ENCODE measurements at regions not wholly inside any gene's neighbourhood (a gene's known extent, or its start where the extent isn't known, plus 50 kb on each side); places are given as distances from the start of the nearest gene placed in this dataset.
A peak's percentile ranks its signal among the peaks of the same experiment; 100 is the strongest.

DNA sequence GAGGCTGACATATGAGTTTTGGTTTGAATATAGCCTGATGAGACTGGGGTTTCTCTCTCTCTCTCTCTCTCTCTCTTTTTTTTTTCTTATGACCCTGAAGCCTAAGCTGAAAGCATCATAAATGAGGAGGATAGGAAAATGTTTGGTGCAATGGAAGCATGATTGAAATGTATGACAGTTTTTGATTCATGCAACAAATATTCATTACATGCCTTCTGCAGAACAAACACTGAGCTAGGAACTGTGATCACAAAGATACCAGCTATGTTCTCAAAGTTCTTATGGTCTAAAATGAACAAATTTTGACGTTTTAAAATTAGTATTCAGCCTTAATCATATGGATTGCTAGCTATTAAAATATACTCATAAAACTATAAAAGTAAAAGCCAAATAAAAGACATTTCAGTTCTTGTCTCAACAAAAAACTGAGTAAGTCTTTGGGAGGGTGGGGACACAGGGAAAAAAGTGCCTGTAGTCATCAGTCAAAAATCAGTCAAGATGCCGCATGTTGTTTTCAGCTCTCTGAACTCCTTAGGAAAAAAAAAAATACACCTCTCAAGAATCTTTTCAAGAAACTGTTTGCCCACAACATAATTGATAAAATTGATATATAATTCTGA, 57.2 kb downstream of the NKX6-1 start:
- DNase-seq (ENCODE audit: low read depth): no peak

- DNase-seq (ENCODE audit: low read depth): no peak
Measured at GRCh38 chr4:84439996-84440395, 59.1 kb downstream of the NKX6-1 start.

DNA sequence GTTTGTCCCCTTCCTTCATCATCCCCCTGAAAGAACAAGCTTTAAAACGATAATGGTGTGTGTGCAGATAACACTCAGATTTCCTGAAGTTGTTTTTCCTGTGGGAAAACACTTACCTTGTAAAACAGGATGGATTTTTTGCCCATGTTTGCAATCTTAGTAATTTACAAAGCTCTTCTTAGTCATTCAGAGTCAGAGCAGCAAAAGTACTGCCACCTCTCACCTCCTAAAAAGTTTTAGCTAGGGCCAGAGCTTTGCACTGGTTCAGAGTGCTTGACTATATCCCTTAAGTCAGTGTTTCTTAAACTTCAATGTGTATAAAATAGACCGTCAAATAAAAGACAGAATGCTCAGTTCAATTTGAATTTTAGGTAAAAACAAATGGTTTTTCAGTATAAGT, 62.3 kb downstream of the NKX6-1 start:
- no peak for DNase-seq (ENCODE audit: low read depth)

GRCh38 chr4:84434344-84434743, 64.7 kb downstream of the NKX6-1 start:
- DNase-seq (ENCODE audit: low read depth): no peak

DNA sequence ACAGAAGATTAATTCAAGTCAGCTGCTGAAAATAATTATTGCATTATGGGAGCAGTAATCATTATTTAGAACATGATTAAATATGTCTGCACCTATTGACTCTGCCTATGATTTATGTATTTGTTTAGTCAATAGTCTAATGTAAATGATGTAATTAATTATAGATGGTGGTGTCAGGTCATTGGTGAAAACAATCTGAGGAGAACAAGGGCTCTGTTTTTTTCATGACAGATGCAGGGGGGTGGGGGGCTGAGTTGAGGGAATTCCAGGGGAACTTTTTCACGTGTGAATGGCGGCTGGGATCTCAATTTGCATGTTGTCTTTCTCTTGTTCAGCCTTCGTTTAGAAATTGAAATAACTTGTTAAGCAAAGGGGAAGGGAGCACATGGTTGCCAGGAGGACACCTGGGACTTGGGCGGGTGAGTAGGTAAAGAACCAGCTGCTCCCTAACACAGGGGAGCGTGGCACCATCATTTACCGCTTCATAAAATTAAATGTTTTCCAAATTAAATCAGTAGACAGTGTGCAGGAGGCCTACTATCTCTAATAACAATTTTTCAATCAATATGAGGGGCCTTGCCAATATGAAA, 65.4 kb downstream of the NKX6-1 start:
- no peak for DNase-seq (ENCODE audit: low read depth)

- no peak for DNase-seq (ENCODE audit: low read depth)
Measured at GRCh38 chr4:84432713-84433112, 66.4 kb downstream of the NKX6-1 start.

GRCh38 chr4:84420608-84421007, 78.5 kb downstream of the NKX6-1 start:
- DNase-seq (ENCODE audit: low read depth): no peak

- DNase-seq (ENCODE audit: low read depth): no peak
Measured at GRCh38 chr4:84419201-84419600, 79.9 kb downstream of the NKX6-1 start.

- no peak for DNase-seq (ENCODE audit: low read depth)
Measured at GRCh38 chr4:84417997-84418709, 80.9 kb downstream of the NKX6-1 start.

GRCh38 chr4:84413976-84414375, 85.1 kb downstream of the NKX6-1 start:
- DNase-seq (ENCODE audit: low read depth): no peak

DNA sequence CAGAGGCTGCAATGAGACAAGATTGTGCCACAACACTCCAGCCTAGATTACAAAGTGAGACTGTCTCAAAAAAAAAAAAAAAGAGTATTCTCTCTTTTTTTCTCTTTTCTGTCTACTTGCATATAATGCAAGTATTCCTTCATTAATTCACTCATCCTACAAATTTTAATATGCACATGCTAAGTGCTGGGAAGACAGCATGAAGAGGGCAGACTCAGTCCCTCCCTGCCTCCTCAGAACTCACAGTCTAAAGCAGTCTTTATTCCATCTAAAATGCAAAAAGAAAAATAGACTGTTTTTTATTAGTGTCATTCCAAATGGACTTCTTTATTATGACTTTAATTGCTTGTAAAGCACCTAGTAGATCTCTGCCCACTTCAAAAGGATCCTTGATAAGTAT, 85.6 kb downstream of the NKX6-1 start:
- no peak for DNase-seq (ENCODE audit: low read depth)

DNA sequence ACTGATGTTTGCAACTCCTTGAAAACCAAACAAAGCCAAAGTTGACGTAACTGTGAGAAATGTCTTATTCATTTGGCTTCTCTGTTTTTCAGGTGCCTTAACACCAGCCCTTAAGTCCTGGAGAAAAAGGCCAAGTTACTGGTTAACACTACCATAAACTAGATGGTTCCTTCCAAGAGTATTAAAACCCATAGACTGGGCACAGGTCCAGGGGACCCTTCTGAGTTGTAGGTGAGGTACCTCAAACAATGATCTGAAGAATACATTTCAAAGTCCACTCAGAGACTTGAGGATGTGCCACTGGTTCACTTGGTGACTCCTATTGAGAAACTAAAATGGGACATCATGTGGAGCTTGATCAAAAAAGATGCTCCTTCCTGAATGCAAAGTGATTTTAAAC, 87.0 kb downstream of the NKX6-1 start:
- no peak for DNase-seq (ENCODE audit: low read depth)

DNA sequence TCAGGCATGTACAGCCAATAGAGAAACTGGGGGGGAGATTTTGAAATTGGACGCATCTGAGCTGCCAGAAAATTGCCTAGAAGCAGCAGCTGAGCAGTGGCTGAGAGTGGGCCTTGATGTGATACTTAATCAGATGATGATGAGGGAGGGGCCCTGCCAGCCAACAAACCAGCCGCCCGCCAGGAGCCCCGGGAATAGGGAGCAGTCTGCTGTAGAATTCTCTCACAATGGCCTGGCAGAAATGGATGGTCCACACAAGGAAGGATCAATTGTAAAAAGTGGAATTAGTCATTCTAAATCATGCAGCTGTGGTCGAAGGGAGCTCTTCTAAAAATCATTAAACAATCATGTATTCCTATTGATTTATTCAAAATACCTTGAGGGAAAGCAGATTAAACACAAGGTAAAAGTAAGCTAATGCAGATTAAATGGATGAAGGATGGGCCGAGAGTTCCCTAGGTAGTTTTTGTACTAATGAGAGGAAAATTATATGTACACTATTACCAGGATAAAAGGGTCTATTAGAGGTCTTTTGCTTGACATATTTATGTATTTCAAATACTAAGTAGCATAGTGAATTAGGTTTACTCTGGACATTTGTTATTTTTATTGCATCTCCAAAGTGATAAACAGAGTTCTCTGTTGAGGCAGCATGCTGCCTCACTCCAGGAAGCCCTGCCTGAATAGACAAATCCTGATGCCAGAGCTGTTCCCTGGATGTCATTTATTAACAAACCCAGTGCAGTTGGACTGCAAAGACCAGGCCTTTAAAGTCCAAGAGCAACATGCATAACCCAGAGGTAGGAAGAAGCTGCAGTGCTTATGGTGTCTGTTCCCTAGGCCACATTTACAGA, 91.3 kb downstream of the NKX6-1 start:
- no peak for DNase-seq (ENCODE audit: low read depth)

DNA sequence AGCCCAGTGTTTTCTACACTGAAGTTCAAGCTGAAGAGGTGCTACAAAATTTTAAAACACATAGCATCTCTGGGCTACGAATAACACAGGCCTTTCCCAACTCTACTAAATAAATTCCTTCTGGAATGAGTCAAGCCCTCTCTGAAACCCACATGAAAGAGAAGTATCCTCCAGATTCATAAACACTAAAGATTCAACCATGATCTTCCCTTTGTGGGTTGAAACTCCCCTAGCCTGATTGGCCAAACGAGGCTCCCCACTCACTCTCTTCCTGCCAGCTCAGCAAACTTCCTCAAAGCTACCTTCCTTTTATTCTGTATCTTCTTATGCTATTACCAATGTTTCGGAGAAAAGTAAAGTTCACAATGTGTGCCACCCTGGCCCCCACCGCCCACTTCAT, 95.4 kb downstream of the NKX6-1 start:
- DNase-seq (ENCODE audit: low read depth): peak; percentile 48

GRCh38 chr4:84401701-84402306, 97.3 kb downstream of the NKX6-1 start:
- peak; percentile 5 for DNase-seq (ENCODE audit: low read depth)

- DNase-seq (ENCODE audit: low read depth): no peak
Measured at GRCh38 chr4:84394386-84394785, 104.7 kb downstream of the NKX6-1 start.

DNA sequence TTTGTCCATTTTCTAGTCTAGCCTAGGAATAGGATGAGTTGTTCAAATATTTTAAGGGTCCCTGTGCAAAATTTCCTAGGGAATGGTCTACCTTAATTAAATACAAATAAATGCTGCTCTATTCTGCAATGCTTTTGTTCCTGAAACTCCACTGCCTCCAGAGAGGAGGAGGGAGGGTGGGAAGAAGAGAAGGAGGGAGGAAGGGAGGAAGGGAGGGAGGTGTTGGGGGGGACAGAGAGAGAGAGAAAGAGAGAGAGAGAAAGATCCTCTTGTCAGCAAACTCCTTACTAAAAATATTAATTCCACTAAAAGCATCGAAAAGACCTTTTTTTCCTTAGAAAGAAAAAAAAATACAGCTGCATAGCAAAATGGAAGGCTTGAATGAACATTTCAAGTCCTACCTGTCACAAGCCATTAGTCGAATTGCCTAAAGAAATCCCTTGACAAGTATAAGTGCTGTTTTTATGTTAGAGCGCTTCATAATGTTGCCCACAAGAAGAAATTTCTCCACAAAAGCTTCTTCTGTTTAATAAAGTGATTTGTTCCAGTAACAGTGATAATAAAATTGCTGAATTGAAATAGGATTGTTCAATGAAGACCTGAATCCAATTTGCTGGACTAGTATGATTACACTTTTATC, 106.0 kb downstream of the NKX6-1 start:
- no peak for DNase-seq (ENCODE audit: low read depth)

GRCh38 chr4:84389406-84389805, 109.7 kb downstream of the NKX6-1 start:
- DNase-seq (ENCODE audit: low read depth): peak; percentile 37

DNA sequence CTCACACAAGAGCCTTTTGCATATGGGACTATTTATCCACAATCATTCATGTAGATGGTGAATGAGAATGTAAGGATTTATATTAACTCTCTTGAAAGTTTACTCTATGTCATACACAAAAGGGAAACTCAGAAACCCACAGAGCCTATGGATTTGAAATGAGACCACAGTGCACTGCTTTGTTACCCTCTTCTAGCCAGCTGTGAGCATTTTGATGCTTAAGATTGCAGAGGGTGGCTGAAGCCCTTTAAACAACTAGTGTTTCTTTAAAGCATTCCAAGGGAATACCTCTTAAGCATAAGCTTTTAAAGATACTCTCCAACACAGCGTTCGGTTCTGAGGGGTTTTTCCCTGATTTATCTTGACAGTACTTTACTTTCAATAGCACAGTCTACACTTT, 113.9 kb downstream of the NKX6-1 start:
- no peak for DNase-seq (ENCODE audit: low read depth)

DNA sequence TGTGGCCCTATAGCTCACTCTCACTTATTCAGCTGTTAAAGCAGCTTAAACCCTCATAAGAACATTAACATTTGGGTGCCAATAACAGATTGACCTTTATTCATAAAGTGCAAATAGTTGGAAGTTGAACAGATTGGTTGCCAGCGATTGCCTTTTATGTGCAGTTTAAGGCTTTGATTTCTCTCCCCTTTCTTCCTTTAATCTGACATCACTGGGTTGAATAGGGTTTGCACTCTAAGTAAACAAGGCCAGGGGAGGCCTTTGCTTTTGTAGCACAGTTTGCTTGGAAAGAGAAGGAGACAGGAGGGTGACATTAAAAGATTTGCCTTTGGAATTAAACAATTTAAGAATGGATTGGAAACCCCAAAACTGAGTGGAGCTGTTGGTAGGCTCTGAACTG, 114.3 kb downstream of the NKX6-1 start:
- no peak for DNase-seq (ENCODE audit: low read depth)

- no peak for DNase-seq (ENCODE audit: low read depth)
Measured at GRCh38 chr4:84381759-84382158, 117.3 kb downstream of the NKX6-1 start.
